HS-5 (cell line): ENCODE measurements at regions not wholly inside any gene's neighbourhood (a gene's known extent, or its start where the extent isn't known, plus 50 kb on each side); places are given as distances from the start of the nearest gene placed in this dataset.

Experiments
- DNase-seq: peaks from one replicate; pipeline ENCODE4 v3.0.0-alpha.2; 2012; ENCODE audit warnings: low read depth

GRCh38 chr4:125062115-125063050 lies 252.4 kb upstream of the FAT4 start:
- no peak for DNase-seq

DNA sequence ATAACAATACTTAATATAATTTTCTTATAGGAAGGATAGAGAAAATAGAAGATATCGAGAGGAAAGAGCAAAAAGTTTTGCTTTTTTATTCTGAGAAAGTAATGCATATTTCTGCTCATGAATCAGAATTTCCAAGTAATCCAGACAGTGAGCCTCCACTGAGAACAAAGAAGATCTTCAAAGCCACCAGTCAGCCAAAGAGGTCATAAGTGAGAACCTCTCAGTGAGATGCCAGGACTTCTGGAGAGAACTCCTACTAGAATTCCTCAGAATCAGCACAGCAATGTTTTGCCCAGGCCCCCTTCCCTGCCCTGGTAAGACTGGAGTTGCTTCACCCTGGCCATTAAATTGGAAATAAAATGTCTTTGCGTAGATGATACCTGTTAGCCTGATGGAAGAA lies 254.4 kb upstream of the FAT4 start:
- DNase-seq, result no peak

DNA sequence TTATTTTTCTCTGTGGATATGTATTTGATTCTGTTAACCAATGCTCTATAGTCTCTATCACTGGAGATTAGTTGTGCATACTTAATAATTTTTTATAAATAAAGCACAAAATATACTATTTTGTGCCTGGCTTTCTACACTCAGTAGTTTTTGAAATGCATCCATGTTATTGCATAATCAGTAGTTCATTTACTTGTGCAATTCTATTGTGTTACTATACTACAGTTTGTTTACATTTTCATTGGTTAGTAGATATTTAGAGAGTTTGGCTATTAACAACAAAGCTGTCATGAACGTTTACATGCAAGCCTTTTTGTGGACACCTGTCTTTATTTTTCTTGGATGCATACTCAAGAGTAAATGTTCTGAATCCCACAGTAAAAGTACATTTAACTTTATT lies 265.0 kb upstream of the FAT4 start:
- DNase-seq, result no peak

GRCh38 chr4:125045311-125045710 lies 269.4 kb upstream of the FAT4 start:
- no peak for DNase-seq

DNA sequence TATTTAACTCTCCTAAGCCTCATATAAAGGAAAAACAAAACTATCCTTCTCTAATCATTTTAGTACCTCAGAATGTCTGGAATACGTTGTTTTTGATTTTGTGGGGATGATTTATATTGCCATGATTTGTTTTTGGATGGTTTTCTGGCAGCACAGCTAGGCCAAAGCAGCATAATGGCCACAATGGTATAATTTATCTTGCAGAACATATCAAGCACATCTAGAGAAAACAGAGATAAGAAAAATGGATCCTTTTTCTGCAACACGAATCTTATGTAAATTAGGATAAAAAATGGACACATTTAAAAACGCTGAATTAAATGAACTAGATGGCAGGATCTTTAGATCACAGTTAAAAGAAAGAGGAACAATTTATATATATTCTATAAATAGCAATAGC lies 269.9 kb upstream of the FAT4 start:
- no peak for DNase-seq

- DNase-seq, result no peak
Measured at GRCh38 chr4:125043486-125043885, 271.3 kb upstream of the FAT4 start.

- no peak for DNase-seq
Measured at GRCh38 chr4:125042041-125042440, 272.7 kb upstream of the FAT4 start.

DNA sequence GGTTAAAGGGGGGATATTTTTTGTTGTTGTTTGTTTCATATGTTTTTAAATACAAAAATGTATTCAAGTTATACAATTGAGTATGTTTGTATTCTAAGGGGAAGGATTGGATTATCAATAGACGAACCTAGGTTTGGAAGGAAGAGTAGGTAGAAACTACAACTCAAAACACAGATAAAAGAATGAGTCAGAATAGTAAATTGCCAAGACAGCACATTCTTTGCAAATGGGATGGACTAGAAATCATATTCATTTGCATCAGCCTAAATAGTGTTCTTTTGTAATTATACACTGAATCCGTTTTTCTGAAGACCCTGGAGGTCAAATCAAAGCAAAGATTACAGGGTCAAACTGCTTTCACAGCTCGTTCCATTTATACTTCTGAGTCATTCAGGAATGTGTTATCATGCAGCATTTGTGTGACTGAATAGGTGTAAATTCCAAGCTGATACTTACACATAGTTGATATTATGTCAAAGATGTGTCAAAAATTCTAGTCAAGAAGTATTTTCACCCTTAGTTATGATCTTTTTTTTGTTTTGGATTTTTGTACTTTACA lies 273.3 kb upstream of the FAT4 start:
- DNase-seq, result no peak

DNA sequence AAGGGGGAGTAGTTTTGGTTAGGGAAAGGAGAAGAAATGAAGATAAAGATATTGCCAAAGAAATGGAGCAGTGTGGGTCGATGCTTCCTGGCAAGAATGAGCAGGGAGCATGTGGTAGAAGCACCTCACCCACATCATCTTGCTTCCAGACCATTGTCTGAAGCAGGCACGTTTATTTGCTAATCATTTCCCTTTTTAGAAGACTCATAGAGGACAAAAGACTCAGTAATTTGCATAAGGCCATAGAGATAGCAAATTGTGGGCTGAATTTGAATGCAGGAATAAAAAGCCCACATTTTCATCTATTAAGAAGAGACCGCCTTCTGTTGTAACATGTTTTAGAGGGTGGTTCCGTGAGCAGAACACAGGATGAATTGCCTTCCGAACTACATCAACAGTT lies 275.2 kb upstream of the FAT4 start:
- no peak for DNase-seq

DNA sequence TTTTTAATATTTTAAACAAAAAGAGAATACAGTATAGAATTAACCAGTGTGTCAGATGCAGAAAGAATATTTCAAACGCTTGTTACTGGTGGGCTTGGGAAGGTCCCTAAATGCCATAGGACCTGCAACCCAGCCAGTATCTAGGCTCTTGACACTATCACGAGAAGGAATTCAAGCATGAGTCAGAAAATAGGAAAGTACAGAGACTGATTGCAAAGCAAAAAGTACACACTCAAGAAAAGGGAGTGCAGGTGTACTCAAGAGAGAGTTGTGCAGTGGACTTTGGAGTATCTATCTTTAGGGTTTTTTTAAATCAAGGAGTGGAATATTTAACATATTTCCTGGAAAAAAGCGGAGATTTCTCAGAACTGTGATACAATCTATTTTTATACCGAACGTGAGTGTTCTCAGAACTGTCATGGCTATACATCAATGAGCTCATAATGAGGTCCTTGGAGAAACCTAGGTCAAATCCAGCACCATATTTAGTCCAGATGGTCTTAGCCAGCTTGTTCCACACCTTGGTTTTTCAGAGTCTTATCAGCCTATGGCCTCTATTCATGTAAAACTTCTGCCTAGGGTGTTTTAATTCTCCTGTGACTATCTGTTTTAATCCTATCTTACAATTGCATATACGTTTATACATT lies 291.8 kb upstream of the FAT4 start:
- no peak for DNase-seq

- DNase-seq, result no peak
Measured at GRCh38 chr4:125021189-125021588, 293.6 kb upstream of the FAT4 start.

DNA sequence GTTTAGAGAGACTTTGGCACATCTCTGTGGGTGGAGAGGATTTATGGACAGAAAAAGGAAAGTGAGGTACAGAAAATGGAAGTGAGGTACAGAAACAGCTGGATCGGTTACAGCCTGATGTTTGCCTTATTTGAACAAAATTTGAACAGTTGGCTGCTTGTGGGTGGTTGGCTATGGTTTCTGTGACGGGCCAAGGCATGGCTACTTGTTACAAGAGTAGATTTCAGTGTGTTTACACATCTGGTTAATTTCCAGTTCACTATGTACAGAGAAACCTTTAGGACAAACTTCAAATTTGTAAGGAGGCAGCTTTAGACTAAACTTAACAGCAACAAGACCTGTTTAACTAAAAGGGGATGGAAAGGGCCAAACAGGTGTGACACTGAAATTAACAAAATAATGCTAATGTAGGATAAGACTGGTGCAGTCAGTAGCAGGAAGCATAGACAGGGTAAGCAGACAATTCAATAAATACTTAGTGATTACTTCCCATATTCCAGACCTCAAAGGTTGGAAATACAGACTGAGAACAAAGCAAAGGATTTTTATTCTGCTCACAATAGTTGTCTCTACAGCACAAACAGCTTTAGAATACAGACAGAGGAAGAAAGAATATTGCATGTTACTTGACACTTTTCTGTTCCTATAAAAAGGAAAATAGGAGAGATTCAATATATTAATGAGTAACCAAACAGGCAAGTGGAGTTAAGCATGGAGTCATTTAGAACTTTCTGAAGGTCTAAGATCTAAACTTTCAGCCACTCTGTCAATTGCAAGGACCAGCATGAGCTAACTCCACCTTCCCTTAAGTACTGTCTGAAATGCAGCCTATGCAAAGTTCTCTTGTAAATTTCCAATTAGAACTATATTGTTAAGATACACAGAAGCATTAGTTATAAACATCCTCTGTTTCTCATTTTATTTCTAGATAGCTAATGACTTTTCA lies 294.4 kb upstream of the FAT4 start:
- DNase-seq, result no peak

DNA sequence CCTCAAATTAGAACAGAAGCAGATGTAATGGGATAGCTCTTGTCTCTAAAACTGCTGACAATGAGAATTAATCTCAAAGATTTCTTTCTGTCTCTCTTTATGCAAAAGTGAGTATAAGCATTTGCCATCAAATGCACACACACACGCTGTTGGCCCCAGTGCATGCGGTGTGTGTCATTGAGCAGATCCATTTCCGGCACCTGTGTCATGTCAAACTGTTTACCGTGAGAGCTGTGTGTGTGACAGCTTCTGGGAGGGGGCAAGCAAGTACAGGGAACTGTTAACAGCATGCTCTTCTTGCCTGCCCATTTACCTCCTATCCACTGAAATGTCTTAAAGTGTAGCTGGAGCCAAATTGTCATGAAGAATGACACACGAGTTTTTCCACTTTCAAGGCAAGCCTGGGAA lies 297.9 kb upstream of the FAT4 start:
- DNase-seq, result no peak

DNA sequence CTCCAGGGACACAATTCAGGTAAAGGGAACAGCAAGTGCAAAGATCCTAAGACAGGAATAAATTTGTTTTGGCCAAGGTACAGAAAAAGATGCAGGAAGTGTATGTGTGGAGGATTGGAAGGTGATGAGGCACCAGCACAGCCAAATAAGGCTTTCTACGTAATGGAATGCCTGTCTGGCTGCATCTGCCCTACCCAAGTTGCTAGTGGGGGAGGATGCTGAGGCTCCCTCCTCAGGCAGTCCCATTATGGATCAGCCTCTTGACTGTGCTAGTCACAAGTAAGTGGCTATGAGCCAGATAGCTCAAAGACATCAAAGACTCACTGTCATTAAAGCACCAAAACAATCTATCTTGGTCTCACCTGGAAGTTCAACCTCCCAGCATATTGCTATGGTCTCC lies 300.9 kb upstream of the FAT4 start:
- DNase-seq, result no peak

- no peak for DNase-seq
Measured at GRCh38 chr4:125011646-125012045, 299.1 kb upstream of the ANKRD50 start.

DNA sequence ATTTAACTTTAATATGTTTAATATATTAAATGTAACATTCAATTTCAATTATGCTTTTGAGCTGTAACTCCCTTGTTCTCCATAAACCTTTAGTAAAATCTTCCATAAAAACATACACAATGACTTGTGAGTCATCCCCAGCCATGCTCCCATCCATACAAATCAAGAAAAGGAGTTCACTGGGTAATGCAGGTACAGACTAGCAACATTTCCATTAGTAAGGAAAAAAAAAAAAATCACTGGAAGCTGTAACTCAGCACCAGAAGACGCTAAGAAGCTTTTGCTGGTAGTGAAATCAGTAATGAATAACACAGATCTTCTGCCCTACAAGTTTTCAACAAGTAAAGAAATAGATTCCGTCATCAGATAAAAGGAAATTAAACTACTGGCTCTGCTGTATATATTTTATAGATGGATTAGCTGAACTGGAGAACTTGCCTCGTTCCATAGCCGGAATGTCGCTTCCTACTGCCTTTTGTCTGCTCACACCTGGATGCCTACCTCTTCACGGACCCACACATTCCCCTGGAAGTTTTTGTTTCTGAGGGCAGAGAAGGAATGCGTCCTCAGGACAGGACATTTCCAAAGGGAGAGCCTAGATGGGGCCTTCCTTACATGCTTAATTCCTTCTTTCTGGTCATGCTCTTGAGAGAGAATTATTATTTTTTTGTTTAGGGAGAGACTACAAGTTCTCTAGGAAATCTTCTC lies 298.4 kb upstream of the ANKRD50 start:
- DNase-seq, result no peak

- no peak for DNase-seq
Measured at GRCh38 chr4:125008676-125009075, 296.1 kb upstream of the ANKRD50 start.

DNA sequence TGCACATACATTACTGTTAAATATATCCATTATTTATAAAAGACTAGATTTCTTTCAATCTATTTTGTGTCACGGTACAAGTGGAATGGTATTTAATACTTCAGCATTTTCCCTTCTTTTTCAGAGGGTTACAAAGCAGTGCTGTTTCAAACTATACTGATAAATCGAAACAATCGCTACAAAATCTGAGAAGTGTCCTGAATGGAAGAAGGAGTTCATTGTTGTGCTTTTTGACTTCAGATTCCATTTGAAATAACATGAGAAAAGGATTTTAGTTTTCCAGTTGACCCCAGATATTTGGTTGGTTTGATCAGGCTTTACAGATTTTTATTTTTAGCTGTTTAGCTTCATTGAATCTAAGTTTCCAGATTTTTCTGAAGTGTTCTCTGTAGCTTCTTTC lies 292.1 kb upstream of the ANKRD50 start:
- DNase-seq, result no peak

DNA sequence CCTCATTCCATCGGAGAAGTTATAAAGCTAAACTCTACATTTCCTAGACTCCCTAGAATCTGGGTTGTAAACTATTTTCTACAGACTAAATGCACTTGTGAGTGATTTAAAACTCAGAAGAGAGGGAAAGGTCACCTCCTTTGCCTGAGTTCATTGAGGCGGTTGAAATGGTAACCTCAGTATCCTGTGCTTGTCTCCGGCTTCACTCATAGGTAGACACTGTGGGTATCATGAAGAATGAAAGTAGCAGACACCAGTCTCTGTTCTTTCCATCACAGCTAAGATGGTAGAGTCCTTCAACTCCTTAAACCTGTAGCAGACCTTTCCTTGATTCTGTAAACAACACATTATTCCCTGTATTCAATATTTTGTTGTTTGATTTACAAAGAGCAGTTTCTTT lies 291.3 kb upstream of the ANKRD50 start:
- DNase-seq, result no peak

GRCh38 chr4:124997991-124998390 lies 285.5 kb upstream of the ANKRD50 start:
- no peak for DNase-seq

DNA sequence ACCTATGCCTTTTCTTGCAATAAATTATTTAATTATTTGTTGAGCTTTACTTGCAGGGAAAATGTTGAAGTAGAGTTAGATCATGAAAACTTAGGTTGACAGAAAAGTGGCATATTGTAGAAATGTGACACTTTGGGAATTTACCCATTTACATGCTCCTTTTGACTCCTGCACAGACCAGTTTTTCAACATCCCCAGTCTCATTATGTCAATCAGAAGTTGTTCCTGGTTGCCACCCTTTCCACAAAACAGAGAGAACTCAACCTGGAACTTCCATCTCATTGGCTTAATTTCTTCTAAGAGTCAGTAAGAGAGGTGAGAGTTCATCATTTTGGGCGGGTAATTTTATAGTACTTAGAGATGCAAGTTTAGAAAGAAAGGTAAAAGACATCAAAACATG lies 284.6 kb upstream of the ANKRD50 start:
- no peak for DNase-seq

- no peak for DNase-seq
Measured at GRCh38 chr4:124993838-124994237, 281.3 kb upstream of the ANKRD50 start.
